CD14-positive monocyte (primary cell): ENCODE measurements at regions not wholly inside any gene's neighbourhood (a gene's known extent, or its start where the extent isn't known, plus 50 kb on each side); places are given as distances from the start of the nearest gene placed in this dataset.

Source experiments
- DNase-seq, 3 donors: peaks; one replicate each; pipeline ENCODE4 v3.0.0-alpha.2; 2011 to 2022
- H2AFZ ChIP-seq: 2 replicates; pipeline ENCODE4 v1.6.0; 2012; ENCODE audit warnings: mild to moderate bottlenecking, low read depth, low read length, inconsistent platforms; ENCODE audit not compliant: insufficient read depth, poor library complexity, severe bottlenecking
- H3K27ac ChIP-seq, 2 donors: 1 replicate in 1 of 2; 2 replicates in 1 of 2; pipeline ENCODE4 v1.5.1; 2012 to 2013; ENCODE audit warnings: low read length in 2 of 2, control low read depth in 1 of 2, inconsistent platforms in 1 of 2, low read depth in 1 of 2, mild to moderate bottlenecking in 1 of 2
- H3K27me3 ChIP-seq, 2 donors: one replicate each; pipeline versions ENCODE4 v1.6.0 to v1.6.1; 2011 to 2013; ENCODE audit warnings: low read length in 2 of 2; ENCODE audit not compliant: control insufficient read depth in 2 of 2, insufficient read depth in 2 of 2
- H3K36me3 ChIP-seq, 2 donors: replicated peaks in 1 of 2; 1 replicate in 1 of 2; 2 replicates in 1 of 2; pipeline versions ENCODE4 v1.5.1 to v1.6.1; 2012 to 2013; ENCODE audit warnings: low read length in 2 of 2, control low read depth in 1 of 2, inconsistent platforms in 1 of 2, mild to moderate bottlenecking in 1 of 2; ENCODE audit not compliant: insufficient read depth in 2 of 2, control insufficient read depth in 1 of 2
- H3K4me1 ChIP-seq, 2 donors: 1 replicate in 1 of 2; 2 replicates in 1 of 2; pipeline versions ENCODE4 v1.5.1 to v1.6.1; 2012 to 2013; ENCODE audit warnings: low read length in 2 of 2, control low read depth in 1 of 2, inconsistent platforms in 1 of 2, mild to moderate bottlenecking in 1 of 2, moderate library complexity in 1 of 2; ENCODE audit not compliant: insufficient read depth in 2 of 2, control insufficient read depth in 1 of 2
- H3K4me2 ChIP-seq: replicated peaks from 2 replicates; pipeline ENCODE3; 2012; ENCODE audit warnings: low read length, moderate library complexity, mild to moderate bottlenecking; ENCODE audit not compliant: poor library complexity, severe bottlenecking; ENCODE audit errors: extremely low read depth
- H3K4me3 ChIP-seq, 3 experiments: fragments of 200-600 bp in 1 of 3; sonication (generic) in 1 of 3; replicated peaks in 1 of 3; 1 replicate in 2 of 3; 2 replicates in 1 of 3; pipeline ENCODE4 v1.5.1; 2011 to 2013; ENCODE audit warnings: low read length in 3 of 3, mild to moderate bottlenecking in 3 of 3, control low read depth in 2 of 3, low read depth in 2 of 3, inconsistent platforms in 1 of 3, moderate library complexity in 1 of 3
- H3K79me2 ChIP-seq: 2 replicates; pipeline ENCODE4 v1.6.0; 2012; ENCODE audit warnings: mild to moderate bottlenecking, control low read depth, inconsistent platforms, low read length, moderate library complexity; ENCODE audit not compliant: insufficient read depth
- H3K9ac ChIP-seq: 2 replicates; pipeline ENCODE4 v1.6.0; 2017; ENCODE audit warnings: low read length, mild to moderate bottlenecking; ENCODE audit not compliant: insufficient read depth, poor library complexity, severe bottlenecking
- H3K9me3 ChIP-seq, 2 donors: replicated peaks in 1 of 2; 1 replicate in 1 of 2; 2 replicates in 1 of 2; pipeline versions ENCODE4 v1.5.1 to v1.6.1; 2012 to 2013; ENCODE audit warnings: low read length in 2 of 2, control low read depth in 1 of 2; ENCODE audit not compliant: control insufficient read depth in 1 of 2, insufficient read depth in 1 of 2
- H4K20me1 ChIP-seq: 2 replicates; pipeline ENCODE4 v1.6.0; 2012; ENCODE audit warnings: mild to moderate bottlenecking, low read length, control low read depth, moderate library complexity; ENCODE audit not compliant: insufficient read depth
- H3K27ac Mint-ChIP-seq, 7 donors: one replicate each; pipeline ENCODE4 v1.8.0; 2020; ENCODE audit warnings: mild to moderate bottlenecking in 7 of 7, mixed read lengths in 7 of 7, moderate library complexity in 6 of 7, inconsistent platforms in 2 of 7
- H3K27me3 Mint-ChIP-seq, 3 donors: one replicate each; pipeline ENCODE4 v1.8.0; 2021 to 2022; ENCODE audit warnings: low read depth in 3 of 3, mild to moderate bottlenecking in 3 of 3, mixed read lengths in 3 of 3, moderate library complexity in 3 of 3, inconsistent platforms in 1 of 3
- H3K36me3 Mint-ChIP-seq, 2 donors: one replicate each; pipeline ENCODE4 v1.8.0; 2020; ENCODE audit warnings: mixed read lengths in 2 of 2, inconsistent platforms in 1 of 2, mild to moderate bottlenecking in 1 of 2
- H3K4me1 Mint-ChIP-seq: one replicate; pipeline ENCODE4 v1.8.0; 2020; ENCODE audit warnings: mild to moderate bottlenecking, mixed read lengths
- H3K4me3 Mint-ChIP-seq, 2 donors: one replicate each; pipeline ENCODE4 v1.8.0; 2020; ENCODE audit warnings: mild to moderate bottlenecking in 2 of 2, mixed read lengths in 2 of 2, moderate library complexity in 1 of 2
- H3K9me3 Mint-ChIP-seq, 7 donors: one replicate each; pipeline ENCODE4 v1.8.0; 2020 to 2022; ENCODE audit warnings: mixed read lengths in 7 of 7, mild to moderate bottlenecking in 6 of 7, moderate library complexity in 6 of 7, inconsistent platforms in 2 of 7
- WGBS: methylation state at CpG from one replicate; pipeline ENCODE4 v1.1.5; 2013; ENCODE audit warnings: missing lambda C conversion rate; ENCODE audit not compliant: insufficient coverage; 5-methylcytosine and 5-hydroxymethylcytosine counted together
- intact Hi-C, 2 donors: fragments of 100-400 bp; cut with micrococcal nuclease; formaldehyde crosslinking; loops; one replicate each; pipeline versions ENCODE4 v1.15.0 to v1.15.1; 2023
- TF ChIP-seq, protein P1 (sequence below): fragments of 200-600 bp; IDR thresholded peaks from one replicate; pipeline ENCODE4 v1.8.0; 2022; ENCODE audit warnings: antibody characterized with exemption, mild to moderate bottlenecking

DNA sequence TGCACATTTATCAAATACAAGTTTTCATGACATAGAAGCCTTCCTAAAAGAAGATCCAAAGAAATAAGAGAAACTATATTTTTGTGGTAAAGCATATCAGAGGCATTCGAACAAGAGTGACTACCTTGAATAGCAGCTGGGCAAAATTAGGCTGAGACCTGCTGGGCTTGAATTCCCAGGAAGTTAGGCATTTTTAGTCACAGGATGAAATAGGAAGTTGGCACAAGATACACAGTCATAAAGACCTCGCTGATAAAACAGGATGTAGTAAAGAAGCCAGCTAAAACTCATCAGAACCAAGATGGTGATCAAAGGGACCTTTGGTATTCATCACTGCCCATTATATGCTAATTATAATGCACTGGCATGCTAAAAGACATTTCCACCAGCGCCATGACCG, 1302.3 kb upstream of the NRXN1 start:
- Histone ChIP-seq H3K4me1 (no peaks in the 10 kb centered on the region), H3K27me3 (no peaks in the 10 kb centered on the region), H3K9ac (no peak overlapping the region), H4K20me1 (no peaks in the 10 kb centered on the region), H3K36me3 (no peaks in the 10 kb centered on the region), H3K9me3 (peaks cover 0 to 7% of the 10 kb centered on the region in 2 donors), H3K4me3 (no peak overlapping the region), H2AFZ (no peak overlapping the region), H3K79me2 (no peaks in the 10 kb centered on the region), H3K4me2 (no peak overlapping the region), H3K27ac (no peak overlapping the region)
- no peak overlapping the region for H3K27ac Mint-ChIP-seq
- no peak overlapping the region for H3K4me3 Mint-ChIP-seq
- no peaks in the 10 kb centered on the region for H3K4me1 Mint-ChIP-seq
- H3K27me3 Mint-ChIP-seq, result peaks cover 0 to 1% (median 0%) of the 10 kb centered on the region in 3 donors
- TF ChIP-seq, protein P1, sequence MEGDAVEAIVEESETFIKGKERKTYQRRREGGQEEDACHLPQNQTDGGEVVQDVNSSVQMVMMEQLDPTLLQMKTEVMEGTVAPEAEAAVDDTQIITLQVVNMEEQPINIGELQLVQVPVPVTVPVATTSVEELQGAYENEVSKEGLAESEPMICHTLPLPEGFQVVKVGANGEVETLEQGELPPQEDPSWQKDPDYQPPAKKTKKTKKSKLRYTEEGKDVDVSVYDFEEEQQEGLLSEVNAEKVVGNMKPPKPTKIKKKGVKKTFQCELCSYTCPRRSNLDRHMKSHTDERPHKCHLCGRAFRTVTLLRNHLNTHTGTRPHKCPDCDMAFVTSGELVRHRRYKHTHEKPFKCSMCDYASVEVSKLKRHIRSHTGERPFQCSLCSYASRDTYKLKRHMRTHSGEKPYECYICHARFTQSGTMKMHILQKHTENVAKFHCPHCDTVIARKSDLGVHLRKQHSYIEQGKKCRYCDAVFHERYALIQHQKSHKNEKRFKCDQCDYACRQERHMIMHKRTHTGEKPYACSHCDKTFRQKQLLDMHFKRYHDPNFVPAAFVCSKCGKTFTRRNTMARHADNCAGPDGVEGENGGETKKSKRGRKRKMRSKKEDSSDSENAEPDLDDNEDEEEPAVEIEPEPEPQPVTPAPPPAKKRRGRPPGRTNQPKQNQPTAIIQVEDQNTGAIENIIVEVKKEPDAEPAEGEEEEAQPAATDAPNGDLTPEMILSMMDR, result no peak
- 93% methylated on average over 3 of the region's 4 CpGs for WGBS
- H3K9me3 Mint-ChIP-seq, result peaks cover 2 to 9% (median 5%) of the 10 kb centered on the region in 7 donors
- intact Hi-C loops, result no loop called here
- no peak for DNase-seq
- no peaks in the 10 kb centered on the region for H3K36me3 Mint-ChIP-seq

GRCh38 chr2:52327641-52328040, 1295.7 kb upstream of the NRXN1 start:
- no peak for DNase-seq
- no CpG with 5 or more reads among the region's 2 CpGs for WGBS
- H4K20me1 ChIP-seq, result no peaks in the 10 kb centered on the region
- no peaks in the 10 kb centered on the region for H3K4me1 ChIP-seq
- H3K36me3 ChIP-seq, result no peaks in the 10 kb centered on the region
- no peak overlapping the region for H3K9ac ChIP-seq
- H3K27ac ChIP-seq, result no peak overlapping the region
- no peaks in the 10 kb centered on the region for H3K36me3 Mint-ChIP-seq
- H3K27me3 Mint-ChIP-seq, result peaks cover 0 to 1% (median 0%) of the 10 kb centered on the region in 3 donors
- TF ChIP-seq, protein P1, result no peak
- H3K9me3 Mint-ChIP-seq, result peaks cover 6 to 15% (median 9%) of the 10 kb centered on the region in 7 donors
- intact Hi-C loops, result no loop called here
- H2AFZ ChIP-seq, result no peak overlapping the region
- no peak overlapping the region for H3K4me3 ChIP-seq
- H3K9me3 ChIP-seq, result peaks cover 19 to 21% of the 10 kb centered on the region in 2 donors
- no peak overlapping the region for H3K4me3 Mint-ChIP-seq
- H3K27me3 ChIP-seq, result no peaks in the 10 kb centered on the region
- no peaks in the 10 kb centered on the region for H3K4me1 Mint-ChIP-seq
- H3K4me2 ChIP-seq, result no peak overlapping the region
- H3K79me2 ChIP-seq, result no peaks in the 10 kb centered on the region
- H3K27ac Mint-ChIP-seq, result no peak overlapping the region
